Islet precursor cell (in vitro differentiated cells): ENCODE measurements at regions not wholly inside any gene's neighbourhood (a gene's known extent, or its start where the extent isn't known, plus 50 kb on each side); places are given as distances from the start of the nearest gene placed in this dataset.
"Not testable (repeated sequence)": the region's sequence is repeated elsewhere in the genome, so short reads cannot be mapped to it uniquely, and the experiment has no call there.

Experiments used
- DNase-seq: peaks from one replicate; pipeline ENCODE4 v3.0.0-alpha.2; 2018

DNA sequence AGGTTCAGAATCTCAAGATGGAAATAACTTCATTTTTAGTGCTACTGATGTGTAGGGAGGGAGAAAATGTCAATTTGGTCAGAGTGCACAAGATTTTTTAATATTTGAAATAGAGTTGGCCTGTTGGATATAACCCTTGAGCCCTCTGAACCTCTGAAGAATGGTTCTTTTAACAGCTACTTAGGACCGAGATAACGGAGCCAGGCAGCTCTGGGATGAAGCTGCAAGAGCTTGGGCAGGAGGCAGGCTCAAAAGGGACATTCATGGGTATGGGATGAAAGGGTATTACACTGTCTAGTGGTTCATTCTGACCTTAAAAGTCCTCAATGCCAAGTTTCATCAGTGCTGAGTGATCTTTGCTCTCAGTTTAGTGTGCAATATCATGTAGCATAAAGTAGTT lies 111.4 kb upstream of the CPHXL start:
- DNase-seq: no peak

DNA sequence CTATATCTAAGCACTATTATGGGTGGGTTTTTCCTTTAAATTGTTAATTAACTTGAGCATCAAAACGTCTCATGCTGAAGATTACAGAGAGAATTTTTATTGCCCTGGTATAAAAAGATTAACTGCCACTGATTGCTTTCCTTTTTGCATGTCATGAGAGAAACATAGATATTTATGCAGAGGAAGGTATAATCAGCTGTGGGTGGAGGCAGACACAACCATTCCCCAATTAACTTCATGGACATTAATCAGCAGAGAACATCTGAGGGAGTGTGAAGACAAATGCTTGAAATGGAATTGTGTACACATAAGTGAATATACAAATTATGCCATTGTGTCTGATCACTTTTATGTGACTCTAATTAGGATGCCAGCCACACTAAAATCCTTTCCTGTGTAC lies 115.2 kb upstream of the CPHXL start:
- no peak for DNase-seq

DNA sequence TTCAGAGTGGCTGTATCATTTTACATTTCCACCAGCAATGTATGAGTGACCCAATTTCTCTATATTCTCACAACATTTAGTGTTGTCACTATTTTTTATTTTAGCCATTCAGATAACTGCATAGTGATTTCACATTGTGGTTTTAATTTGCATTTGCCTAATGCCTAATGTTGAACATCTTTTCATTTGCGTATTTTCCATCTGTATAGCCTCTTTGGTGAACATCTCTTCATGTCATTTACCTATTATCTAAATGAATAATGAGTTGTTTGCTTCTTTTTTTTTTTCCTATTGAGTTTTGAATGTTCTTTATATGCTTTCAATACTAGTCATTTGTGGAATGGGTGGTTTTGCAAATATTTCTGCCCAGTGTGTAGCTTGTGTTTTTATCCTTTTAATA lies 120.9 kb upstream of the CPHXL start:
- no peak for DNase-seq

DNA sequence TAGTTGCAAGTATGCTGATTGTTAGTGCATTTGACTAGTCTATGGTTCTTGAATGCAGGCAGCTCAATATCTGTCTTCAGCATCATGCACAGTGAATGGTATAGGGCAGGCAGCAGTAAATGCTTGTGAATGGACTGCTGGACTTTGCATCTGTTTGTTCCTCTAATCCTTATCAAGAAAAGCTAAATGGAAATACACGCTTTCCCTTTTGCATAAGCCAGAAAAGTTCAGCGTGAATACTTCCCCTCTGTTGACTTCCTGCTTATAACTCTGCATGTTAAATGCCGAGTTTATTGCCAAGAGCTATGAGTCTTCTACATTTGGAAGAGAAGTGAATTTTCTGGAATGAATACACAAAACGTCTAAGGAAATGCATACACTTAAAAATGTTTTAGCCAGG lies 127.9 kb upstream of the CPHXL start:
- DNase-seq: no peak

DNA sequence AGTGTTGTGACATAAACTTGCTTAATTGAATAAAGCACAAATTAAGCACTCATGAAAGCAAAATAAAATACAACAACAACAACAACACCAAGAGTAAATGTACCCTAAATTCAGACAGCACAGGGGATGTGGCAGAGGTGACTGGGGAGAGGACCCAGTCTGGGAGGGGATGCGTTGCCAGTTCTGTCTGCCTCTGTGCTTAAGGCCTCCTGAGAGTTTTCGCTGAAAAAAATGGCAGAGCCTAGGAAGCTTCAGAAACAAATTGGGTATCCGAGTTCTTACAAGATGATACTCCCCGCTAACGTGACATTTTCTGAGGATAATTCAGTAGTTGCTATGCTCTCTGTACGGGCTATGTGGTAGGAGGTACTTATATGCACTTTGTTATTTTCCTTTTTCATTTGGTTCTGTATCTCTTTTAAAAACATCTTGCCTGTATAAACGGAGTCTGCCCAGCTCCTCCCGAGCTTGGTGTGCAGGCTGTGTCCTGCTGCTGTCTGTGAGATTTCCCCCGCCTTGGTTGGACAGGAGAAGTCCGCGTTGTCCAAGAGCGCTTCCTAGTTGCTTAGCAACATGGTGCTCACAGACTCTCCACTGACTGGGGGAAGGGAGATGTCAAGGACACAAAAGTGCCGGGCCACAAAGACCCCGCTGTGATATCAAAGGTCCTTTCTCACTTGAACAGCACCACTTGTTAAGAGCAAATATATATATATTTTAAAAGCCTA lies 134.2 kb upstream of the CPHXL start:
- DNase-seq: no peak

DNA sequence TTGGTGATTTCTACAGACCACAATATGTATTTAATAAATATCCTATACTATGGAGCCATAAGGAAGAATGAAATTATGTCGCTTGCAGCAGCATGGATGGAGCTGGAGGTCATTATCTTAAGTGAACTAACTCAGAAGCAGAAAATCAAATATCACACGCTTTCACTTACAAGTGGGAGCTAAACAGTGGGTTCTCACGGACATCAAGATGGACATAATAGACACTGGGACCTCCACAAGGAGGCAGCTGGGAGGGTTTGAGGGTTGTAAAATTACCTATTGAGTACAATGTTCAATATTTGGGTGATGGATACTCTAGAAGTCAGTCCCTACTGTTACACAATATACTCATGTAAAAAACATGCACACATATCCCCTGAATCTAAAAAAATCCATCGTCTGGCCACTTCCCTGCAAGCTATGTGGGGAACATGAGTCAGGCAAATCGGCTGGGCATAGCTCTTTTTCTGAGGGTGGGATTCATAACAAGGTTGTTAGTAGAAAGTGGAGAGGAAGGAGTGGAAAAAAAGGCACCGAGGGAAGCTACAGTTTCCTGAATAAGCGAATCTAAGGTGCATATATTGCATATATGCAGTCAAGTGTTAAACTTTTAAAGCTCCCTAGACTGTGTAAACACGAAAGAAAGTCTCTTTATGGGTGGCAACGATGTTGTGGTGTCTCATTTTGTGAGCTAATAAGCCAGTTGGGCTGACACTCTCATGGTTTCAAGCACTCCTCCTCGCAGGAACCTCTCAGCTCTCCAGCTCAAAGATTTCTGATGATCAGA lies 135.2 kb upstream of the CPHXL start:
- no peak for DNase-seq

DNA sequence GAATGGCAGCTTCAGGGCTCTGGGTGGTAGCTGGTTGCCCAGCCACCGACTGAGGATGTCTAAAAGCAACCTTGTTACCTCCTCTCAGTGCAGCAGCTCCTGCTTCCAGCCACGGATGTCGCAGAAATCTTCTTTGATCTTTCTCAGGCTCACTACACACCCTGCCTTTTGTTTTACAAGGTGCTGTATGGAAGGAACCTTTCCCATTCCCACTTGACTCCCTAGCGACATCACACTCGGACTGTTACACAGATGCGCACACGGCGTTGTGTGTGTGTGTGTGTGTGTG lies 135.8 kb upstream of the CPHXL start:
- DNase-seq: no peak

DNA sequence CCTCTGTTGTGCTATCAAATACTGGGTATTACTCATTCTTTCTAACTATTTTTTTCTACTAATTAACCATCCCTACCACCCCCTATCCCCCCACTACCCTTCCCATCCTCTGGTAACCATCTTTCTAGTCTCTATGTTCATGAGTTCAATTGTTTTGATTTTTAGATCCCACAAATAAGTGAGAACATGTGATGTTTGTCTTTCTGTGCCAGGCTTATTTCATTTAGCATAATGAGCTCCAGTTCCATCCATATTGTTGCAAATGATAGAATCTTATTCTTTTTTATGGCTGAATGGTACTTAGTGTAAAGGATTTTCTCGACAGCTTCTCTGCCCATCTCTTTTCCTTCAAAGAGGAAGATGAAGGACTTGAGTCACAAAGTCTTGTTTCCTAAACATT lies 138.0 kb upstream of the CPHXL start:
- no peak for DNase-seq

DNA sequence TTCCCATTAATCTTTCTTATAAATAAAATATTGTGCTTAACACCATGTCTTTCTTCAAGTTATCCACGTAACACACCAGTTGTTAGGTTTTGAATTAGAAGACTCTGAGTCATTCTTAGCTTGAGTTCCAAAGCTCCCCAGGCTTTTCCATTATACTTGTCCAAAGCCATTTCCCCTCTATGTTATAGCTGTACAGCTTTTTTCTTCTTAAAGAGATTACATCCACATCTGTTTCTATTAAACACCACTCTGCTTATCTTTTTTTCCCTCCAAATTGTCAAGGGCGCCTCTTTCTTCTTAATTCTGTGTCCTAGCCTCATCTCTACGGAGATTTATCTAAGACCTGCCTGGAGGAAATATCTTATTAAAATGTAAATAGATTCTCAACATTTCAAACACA lies 139.4 kb upstream of the CPHXL start:
- no peak for DNase-seq

DNA sequence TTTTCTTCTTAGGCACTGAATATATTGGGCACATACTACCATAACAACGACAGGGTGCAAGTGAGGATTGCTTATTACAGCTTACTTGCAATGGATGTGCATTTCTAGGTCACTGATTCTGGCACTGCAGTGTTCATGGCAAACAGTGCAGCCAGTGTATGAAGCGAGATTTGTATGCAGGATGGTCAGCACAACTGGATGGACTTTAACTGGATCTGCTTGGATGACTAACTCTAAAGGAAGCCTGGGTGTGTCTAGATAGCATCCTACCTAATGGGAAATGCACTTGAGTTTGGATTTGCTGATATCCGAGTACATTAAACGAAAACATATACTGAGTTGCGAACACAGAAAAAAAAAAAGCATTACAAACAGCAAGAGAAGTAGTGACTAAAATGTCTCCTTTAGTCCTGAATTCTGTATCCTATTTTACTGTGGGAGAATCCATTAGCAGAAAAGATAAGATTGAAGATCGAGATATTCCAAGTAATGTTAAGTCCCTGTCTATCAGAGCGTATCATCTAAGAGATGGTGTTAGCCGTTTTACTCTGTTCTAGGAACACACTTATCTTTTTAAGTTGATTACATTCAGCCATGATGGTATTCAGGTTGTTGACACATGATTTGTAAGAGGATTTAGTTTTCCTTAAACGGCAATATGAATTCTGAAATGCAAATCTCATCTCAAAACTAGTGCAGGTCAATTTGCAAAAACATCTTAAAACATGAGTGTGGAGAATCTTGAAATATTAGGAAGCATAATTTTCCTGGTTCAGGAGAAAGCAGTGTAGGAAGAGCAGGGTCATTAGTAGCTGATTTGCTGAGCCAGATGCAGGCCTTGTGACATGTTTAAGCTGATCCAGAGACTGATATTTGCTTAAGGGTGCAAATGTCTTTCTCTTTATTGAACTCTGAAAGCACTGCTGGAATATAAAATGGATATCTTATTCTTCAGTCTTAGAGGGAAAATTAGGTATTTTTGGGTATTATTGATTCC lies 142.6 kb upstream of the CPHXL start:
- peak; percentile 58 for DNase-seq

DNA sequence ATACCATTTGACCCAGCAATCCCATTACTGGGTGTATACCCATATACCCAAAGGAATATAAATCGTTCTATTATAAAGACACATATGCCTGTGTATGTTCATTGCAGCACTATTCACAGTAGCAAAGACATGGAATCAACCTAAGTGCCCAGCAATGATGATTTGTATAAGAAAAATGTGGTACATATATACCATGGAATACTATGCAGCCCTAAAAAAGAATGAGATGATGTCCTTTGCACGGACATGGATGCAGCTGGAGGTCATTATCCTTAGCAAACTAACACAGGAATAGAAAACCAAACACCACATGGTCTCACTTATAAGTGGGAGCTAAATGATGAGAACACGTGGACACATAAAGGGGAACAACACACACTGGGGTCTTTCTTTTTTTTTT lies 155.0 kb upstream of the CPHXL start:
- not testable (repeated sequence) for DNase-seq

DNA sequence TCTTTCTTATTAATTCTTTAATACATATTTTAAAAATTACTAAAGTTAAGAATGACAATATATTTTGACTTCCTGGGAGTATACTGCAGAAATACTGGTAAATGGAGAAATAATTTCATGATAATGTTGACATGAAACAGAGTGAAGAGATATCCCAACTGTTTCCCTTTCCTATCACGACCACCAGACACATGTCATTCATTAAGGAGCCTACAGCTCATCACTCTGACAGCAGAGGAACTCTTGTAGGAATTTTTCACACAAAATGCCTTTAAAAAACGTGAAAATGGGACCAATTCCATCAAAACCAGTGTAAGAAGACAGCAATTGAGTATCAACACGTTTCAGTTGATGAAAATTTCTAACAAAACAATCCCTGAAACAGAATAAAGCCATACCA lies 172.9 kb upstream of the CPHXL start:
- DNase-seq: no peak

DNA sequence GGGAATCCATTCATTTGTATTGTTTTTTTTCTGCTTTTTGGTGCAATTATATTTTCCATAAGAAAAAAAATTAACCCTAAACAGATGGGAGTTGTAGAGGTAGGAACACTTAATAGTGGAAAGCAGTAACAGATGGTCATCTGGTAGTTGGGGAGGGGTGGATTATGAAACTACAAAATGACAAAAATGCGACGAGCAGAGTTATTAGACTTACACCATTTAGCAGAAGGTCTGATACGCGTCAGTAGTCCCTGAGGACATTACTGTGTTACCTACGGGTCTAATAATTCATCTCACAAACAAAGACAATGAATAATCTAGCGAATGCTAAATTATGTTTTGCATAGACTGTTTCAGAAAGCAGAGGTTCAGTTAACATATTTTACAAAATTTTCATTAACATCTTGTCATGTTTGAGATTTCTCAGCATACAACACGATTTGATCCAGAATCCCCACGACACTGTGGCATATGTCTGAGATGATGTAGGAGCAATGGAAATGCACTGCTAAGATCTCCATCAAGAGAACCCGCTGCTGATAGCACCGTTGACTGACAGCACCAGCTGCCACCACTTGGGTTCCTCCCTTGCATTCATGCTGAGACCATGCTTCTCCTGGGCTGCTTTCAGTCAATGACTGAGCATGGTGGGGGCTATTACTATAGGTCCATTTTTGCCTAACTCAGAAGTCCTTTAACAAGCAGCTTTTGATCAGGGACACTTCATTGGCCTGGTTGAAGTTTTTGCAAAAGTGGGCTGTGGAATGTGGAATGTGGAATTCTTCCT lies 182.2 kb upstream of the CPHXL start:
- DNase-seq: peak; percentile 55

DNA sequence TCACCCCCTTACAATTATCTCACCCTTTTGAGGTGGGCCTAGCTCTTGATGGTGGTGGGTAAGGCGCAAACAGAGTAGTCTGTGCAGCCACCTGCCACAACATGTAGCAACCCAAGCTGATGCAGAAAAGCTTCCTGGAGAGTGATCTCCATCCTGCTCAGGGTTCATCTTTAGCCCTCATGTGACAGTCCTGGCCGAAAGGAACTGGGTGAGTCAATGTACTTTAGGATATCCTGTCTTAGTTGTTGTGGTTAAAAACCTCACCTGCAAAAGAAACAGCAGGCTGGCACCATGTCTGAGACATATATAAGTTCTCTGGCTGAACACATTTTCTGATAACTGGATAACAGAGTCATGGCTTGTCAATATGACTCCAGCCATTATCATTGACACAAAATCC lies 183.5 kb upstream of the CPHXL start:
- no peak for DNase-seq

DNA sequence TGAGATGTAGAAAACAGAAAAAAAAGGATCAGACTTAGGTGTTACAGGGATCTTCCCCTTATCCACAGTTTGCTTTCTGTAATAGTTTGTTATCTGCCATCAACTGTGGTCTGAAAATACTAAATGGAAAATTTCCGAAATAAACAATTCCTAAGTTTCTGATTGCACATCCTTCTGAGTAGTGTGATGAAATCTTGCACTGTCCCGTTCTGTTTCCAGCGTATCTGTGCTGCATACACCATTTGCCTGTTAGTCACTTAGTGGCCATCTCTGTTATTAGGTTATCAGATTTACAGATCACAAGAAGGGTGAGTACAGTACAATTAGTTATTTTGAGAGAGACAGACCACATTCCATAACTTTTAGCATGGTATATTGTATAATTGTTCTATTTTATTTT lies 185.6 kb upstream of the CPHXL start:
- DNase-seq: no peak

DNA sequence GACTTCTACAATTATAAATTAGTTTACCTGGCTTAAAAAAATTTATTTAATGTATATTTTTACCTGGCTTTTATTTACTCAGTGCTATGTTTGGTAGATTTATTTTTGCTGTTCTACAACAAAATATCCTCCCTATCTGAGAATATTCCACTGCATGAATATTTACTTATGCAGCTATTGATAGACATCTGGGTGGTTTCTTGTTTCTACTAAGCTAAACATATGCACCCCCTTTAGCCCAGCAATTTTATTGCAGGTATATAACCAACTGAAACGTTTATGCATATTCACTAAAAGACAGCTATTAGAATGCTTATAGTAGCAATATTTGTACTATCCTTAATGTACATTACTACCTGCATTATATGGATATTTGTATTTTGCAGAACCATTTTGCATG lies 187.7 kb upstream of the CPHXL start:
- no peak for DNase-seq

DNA sequence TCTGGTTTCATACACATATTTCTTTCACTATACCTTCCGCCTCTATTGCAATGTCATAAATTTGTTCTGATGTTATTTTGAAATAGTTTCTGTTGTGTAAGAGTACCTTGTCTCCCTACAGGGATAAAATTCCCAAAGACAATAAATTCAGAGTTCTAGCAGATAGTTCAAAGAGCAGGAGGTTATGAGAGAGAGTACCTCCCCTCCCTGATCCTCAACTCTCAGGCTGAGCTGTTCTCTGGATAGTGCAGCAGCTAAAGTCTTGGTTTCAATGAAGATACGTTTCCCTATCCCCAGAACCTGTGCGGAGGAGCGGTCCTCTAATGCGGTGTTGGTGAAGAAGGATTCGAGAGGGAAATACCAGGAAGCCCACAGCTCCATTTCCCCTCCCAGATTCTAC lies 190.2 kb upstream of the CPHXL start:
- no peak for DNase-seq

DNA sequence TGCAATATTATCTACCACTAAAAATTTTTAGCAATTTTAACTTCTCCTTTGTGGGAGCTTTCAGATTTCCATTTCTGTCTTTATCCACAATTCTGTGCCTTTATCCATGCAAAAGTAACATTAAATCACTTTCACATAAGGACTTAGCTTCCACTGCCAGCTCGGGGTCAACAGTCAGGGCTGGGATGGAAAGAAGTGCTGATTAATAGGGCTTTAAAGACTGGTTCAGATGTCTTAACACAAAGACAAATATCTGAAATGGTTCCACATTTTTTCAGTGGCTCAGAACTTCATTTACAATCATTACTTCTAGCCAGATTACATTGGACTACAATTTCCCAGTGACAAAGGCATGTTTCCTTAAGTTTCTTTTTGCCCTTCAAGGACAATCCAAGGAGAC lies 191.8 kb upstream of the CPHXL start:
- DNase-seq: no peak

DNA sequence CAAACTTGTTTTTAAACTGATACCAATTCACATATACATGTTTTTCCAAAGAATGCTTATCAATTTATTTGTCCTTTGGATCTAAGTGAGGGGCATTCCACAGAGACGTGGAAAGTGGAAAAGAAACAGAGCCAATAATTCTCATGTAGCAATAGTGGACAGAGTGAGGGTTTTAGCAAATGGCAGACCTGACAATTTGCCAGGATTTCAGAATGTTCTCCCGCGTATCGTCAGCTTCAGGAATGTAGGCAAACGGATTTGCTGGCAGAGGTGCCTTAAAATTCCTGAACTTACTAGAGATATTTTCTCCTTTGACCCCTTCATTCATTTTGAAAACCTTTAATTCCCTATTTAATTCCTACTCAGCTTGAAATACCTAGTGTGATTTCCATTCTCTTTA lies 193.4 kb upstream of the CPHXL start:
- no peak for DNase-seq

DNA sequence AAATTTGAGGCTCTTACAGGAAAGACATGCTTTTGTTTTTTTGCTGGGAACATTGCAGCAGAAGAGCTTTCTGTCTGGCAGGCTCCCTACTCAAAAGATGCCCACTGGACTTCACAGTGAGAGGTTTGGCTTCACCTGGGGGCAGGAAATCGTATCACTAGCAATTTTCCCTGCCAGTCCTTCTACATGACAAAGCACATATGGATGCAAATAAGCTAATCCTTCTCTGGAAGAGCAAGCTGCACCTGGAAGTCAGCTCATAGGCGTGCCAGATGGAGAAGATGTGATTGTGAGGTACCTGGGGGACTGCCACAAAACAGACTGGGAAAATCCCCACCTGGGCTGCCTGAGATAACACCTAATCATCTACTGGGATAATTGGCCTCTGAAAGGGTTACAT lies 195.0 kb upstream of the CPHXL start:
- DNase-seq: no peak

DNA sequence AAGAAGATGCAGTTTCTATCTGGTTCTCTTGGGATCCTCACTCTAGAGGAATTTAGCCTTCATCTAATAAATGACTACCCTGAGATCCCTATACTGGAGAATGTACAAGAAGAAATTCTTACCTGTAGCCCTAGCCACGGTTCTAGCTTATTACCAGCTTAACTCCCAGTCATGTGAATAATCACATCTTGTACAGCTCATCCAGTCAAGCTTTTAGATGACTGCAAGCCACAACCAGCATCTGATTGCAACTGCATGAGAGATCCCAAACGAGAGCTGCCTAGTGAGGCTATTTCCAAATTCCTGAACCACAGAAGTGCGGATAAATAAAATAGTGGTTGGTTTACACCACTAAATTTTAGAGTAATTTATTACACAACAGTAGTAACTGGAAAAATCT lies 196.0 kb upstream of the CPHXL start:
- no peak for DNase-seq

DNA sequence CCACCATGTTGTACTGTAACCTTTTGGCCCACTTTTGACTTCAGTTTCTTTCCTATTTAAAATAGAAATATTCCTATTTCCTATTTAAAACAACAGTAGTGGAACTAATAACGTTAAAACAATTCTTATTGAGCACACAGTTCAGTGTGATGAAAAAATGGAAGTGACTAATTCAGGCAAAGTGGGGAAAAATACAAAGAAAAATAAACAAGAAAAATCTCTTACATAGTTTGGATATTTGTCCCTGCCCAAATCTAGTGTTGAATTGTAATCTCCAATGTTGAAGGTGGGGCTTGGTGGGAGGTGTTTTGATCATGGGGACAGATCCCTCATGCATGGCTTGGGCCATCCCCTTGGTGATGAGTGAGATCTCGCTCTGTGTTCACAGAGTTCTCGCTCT lies 198.1 kb upstream of the CPHXL start:
- DNase-seq: no peak

DNA sequence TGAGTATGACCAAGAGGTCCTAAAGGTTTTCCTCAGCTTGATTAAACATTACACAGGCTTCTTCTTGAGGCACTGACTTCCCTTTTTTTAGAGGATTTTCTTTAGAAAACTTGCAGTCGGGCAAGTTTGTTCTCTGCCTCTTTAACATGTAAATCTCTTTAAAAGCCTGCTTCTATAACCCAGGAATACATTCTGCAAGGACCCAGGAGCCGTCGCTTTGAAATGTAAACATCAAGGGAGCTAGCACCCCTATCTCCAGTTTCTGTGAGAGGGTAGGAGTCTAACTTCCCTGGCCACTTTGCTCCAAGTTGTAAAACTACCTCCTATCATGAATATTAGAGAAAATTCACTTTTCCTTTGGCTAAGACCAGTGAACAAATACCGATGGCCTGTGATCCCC lies 201.5 kb upstream of the CPHXL start:
- DNase-seq: no peak
